H54 (cell line): ENCODE measurements at regions not wholly inside any gene's neighbourhood (a gene's known extent, or its start where the extent isn't known, plus 50 kb on each side); places are given as distances from the start of the nearest gene placed in this dataset.

Experiments
- DNase-seq: peaks from one replicate; pipeline ENCODE4 v3.0.0; 2011; ENCODE audit warnings: low spot score, mixed read lengths; ENCODE audit not compliant: insufficient read length
- FAIRE-seq: peaks from 3 replicates; lab custom pipeline; 2011; peaks lifted over from hg19 to GRCh38; lab: Jason Lieb, UNC
- POLR2A ChIP-seq: IDR thresholded peaks from 2 replicates; pipeline ENCODE4 v1.6.1; 2011; ENCODE audit warnings: low read depth, mild to moderate bottlenecking, low read length

- DNase-seq (no peak), FAIRE-seq (no peak)
- no peak for TF ChIP-seq POLR2A
These were observed 144.2 kb downstream of the LRIG3 start for GRCh38 chr12:58776144-58776543.

- FAIRE-seq, result no peak
These were observed 142.5 kb downstream of the LRIG3 start for GRCh38 chr12:58777815-58778214.

GRCh38 chr12:58781609-58782008 is 138.7 kb downstream of the LRIG3 start:
- no peak for TF ChIP-seq POLR2A
- FAIRE-seq (no peak), DNase-seq (no peak)

More at GRCh38 chr12:58777815-58778214, 142.5 kb downstream of the LRIG3 start:
- DNase-seq, result no peak
- TF ChIP-seq POLR2A, result no peak

- DNase-seq, result no peak
- no peak for TF ChIP-seq POLR2A
- no peak for FAIRE-seq
These were observed 133.1 kb downstream of the LRIG3 start for GRCh38 chr12:58787021-58787760.

GRCh38 chr12:58794859-58795258 is 125.4 kb downstream of the LRIG3 start:
- no peak for TF ChIP-seq POLR2A
- FAIRE-seq (no peak), DNase-seq (no peak)

- no peak for TF ChIP-seq POLR2A
- no peak for DNase-seq
- FAIRE-seq, result no peak
These were observed 124.5 kb downstream of the LRIG3 start for GRCh38 chr12:58795825-58796224.

GRCh38 chr12:58801986-58802385 is 118.3 kb downstream of the LRIG3 start:
- DNase-seq, result no peak
- no peak for FAIRE-seq
- TF ChIP-seq POLR2A, result no peak

- peak; percentile 97 for FAIRE-seq
- no peak for TF ChIP-seq POLR2A
- DNase-seq, result peak; percentile 4
These were observed 116.4 kb downstream of the LRIG3 start for GRCh38 chr12:58803908-58804307.

GRCh38 chr12:58804749-58805148 is 115.6 kb downstream of the LRIG3 start:
- no peak for DNase-seq
- TF ChIP-seq POLR2A, result no peak
- FAIRE-seq, result peak; percentile 80

- DNase-seq, result no peak
- no peak for TF ChIP-seq POLR2A
- FAIRE-seq, result no peak
These were observed 111.2 kb downstream of the LRIG3 start for GRCh38 chr12:58809064-58809607.

- DNase-seq (no peak), FAIRE-seq (no peak)
- TF ChIP-seq POLR2A, result no peak
These were observed 109.0 kb downstream of the LRIG3 start for GRCh38 chr12:58811346-58811745.

GRCh38 chr12:58812214-58812613 is 108.1 kb downstream of the LRIG3 start:
- no peak for TF ChIP-seq POLR2A
- no peak for DNase-seq
- FAIRE-seq, result no peak

- FAIRE-seq, result no peak
- no peak for TF ChIP-seq POLR2A
- DNase-seq, result no peak
These were observed 106.3 kb downstream of the LRIG3 start for GRCh38 chr12:58814036-58814435.

- FAIRE-seq, result no peak
- no peak for TF ChIP-seq POLR2A
- DNase-seq, result no peak
These were observed 105.1 kb downstream of the LRIG3 start for GRCh38 chr12:58815235-58815634.

GRCh38 chr12:58818546-58818945 is 101.8 kb downstream of the LRIG3 start:
- FAIRE-seq, result no peak
- TF ChIP-seq POLR2A, result no peak
- no peak for DNase-seq

GRCh38 chr12:58819345-58819744 is 101.0 kb downstream of the LRIG3 start:
- no peak for TF ChIP-seq POLR2A
- no peak for FAIRE-seq
- DNase-seq, result no peak
